Left hindlimb (tissue), 1 donor: ENCODE measurements at regions not wholly inside any gene's neighbourhood (a gene's known extent, or its start where the extent isn't known, plus 50 kb on each side); places are given as distances from the start of the nearest gene placed in this dataset.
A peak's percentile ranks its signal among the peaks of the same experiment; 100 is the strongest.
"Not testable (repeated sequence)": the region's sequence is repeated elsewhere in the genome, so short reads cannot be mapped to it uniquely, and the experiment has no call there.

Experiments
- DNase-seq: peaks from one replicate; pipeline ENCODE4 v3.0.0-alpha.2; 2018

DNA sequence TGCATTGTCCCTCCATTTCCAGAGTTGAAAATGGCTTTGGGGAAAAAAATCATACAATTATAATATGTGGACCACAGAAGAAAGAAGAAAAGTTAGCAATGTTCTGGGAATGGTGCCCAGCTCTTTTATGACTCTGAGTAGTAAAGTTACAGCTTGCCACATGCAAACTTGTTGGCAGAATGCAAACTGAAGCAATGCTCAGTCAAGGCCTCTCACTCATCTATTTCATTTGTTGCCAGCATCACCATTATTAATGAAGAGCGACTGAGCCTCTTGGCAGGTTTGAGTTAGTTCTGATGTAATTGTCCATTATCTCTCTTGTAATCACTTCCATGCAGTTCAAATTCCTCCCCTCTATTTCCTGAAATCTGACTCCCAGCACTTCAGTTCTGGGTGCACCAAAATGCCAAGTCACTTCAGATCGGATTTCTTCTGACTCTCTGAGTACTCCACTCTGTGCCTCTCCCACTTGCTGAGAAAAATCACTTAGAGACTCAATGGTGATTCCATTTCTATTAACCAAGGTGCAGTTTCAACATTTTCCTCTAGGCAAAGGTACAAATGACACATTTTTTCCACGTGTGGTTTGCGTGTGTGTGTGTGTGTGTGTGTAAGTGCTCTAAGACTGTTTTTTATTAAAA is 154.4 kb upstream of the STMND1 start:
- peak; percentile 67 for DNase-seq

DNA sequence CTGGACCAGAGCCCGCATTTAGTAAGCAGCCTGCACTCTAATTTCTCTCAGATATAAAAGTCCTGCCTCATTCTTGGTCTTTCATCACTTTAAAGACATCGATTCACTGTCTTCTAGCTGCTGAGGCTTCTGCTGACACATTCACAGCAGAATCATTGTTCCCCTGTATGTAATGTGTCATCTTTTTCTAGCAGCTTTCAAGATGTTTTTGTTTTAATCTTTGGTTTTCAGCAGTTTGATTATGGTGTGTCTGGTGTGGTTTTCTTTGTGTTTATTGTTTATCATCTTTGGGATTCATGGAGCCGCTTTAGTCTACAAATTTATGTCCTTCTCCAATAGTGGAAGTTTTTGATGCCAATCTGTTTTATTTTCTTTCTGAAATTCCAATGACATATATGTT is 157.3 kb upstream of the STMND1 start:
- no peak for DNase-seq

DNA sequence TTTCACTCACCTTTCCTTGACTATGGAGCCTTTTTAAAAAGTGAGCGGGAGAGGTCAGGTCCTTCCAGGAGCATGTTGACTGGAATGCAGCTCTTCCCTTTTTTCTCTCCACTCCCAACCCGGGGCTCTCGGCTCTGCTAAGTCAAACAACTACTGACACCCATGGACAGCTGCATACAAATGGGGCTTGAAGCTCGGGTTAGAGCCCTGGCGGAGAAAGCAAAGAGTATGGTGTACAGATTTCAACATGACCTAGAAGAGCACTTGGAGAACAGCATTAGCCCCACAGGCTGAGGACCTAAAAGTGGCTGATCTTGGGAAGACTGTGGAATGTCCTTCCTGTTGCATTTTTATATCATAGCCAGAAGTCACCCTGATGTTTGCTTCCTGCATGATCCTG is 162.0 kb upstream of the STMND1 start:
- no peak for DNase-seq

DNA sequence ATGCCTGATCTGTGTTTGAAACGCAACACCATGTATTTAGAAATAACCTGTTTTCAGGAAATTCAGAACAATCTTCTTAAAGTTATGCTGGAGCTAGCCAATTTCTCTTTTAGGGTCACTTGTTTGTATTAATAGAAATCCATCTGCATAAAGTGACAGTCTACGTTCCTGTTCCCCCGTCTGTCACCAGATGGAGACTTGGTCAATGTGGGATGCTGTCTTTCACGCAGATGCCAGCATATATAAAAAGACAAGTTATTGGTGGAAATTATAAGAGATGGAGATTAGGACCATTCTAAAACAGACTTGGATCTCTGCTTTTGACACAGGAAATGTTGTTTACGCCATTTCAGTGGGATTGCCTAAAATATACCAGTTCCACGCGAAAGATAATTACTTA is 162.5 kb upstream of the STMND1 start:
- DNase-seq, result no peak

DNA sequence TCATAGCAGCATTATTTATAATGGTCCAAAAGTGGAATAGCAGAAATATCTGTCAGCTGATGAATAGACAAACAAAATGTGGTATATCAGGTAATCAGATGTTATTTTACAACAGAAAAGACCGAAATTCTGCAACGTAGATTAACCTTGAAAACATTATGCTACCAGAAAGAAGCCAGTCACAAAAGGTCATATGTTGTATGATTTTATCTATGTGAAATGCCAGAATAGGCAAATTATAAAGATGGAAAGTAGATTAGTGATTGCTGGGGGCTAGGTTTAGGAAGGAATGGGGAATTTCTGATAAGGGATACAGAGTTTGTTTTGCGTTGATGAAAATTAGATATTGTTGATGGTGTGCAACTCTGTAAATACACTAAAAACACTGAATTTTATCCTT is 165.0 kb upstream of the STMND1 start:
- DNase-seq, result no peak

DNA sequence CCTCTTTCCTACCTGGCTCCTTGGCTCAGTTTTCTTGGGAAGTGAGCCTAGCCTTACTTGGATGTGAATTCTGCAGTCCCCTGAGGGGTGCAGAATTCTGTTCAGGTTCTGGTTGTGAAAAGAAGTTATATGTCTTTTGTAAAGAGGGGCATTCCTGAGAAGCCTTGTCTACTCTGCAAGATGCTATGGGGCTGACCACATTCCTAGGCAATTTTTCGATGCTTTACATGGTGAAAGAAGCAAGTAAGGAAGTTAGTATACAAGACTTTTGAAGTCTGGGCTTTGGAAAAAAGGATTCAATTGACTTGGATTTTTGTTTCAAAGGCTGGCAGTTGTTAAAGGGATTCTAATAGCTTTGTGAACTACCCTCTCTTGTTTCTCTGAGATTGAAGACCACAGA is 167.9 kb upstream of the STMND1 start:
- no peak for DNase-seq

DNA sequence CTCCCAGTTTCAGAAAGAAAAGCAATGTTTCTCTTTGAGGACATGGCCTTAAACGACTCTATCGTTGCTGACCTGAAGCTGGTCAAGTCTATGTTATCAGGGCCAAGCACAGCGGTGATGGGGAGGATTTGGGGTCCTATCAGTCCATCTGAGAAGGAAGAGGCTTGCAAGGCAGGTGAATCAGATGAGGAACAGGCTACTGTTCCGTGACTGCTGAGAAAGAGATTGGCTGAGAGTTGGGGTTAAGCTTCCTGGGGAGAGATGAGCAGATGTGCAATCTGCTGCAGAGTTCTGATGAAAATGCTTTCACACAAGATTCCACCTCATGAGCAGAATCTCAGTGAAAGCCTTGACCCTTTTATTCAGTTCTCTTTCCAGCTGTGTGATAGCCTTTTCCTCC is 168.3 kb upstream of the STMND1 start:
- no peak for DNase-seq

DNA sequence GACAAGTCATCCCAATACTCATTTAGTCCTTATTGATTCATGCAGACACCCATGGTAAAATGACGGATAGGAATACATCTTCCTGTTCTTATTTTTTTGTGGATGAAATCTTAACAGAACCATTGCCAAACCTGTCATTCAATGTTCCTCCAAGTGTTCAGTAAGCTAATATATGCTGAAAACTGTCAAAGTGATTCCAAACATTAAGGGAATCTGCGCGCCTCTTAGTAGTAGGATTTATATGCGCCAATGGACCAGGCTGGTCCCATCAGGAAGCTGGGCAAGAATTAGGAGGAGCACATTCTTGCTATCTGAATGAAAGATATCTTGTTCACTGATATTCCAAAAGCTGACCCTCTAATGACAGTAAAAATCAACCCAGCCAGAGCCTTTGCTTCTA is 168.9 kb upstream of the STMND1 start:
- DNase-seq, result no peak

DNA sequence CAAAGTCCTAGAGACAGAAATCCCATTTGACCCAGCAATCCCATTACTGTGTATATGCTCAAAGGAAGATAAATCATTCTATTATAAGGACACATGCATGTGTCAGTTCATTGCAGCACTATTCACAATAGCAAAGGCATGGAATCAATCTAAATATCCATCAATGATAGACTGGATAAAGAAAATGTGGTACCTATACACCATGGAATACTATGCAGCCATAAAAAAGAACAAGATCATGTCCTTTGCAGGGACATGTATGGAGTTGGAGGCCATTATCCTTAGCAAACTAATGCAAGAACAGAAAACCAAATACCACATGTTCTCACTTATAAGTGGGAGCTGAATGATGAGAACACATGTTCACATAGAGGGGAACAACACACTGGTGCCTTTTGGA is 169.8 kb upstream of the ATXN1 start:
- not testable (repeated sequence) for DNase-seq

DNA sequence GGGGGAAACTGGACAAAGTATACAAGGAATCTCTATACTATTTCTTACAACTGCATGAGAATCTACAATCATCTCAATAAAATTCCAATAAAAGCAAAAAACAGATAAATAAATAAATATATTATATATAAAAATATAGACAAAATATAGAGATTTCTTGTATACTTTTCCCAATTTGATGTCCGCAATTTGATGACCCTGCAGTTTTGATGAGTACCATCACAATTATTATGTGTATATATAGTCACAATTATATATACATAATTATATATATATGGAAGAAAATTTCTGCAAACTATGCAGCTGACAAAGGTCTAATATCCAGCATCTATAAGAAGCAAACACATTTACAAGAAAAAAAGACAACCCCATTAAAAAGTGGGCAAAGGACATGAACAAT is 169.2 kb upstream of the ATXN1 start:
- DNase-seq, result no peak

DNA sequence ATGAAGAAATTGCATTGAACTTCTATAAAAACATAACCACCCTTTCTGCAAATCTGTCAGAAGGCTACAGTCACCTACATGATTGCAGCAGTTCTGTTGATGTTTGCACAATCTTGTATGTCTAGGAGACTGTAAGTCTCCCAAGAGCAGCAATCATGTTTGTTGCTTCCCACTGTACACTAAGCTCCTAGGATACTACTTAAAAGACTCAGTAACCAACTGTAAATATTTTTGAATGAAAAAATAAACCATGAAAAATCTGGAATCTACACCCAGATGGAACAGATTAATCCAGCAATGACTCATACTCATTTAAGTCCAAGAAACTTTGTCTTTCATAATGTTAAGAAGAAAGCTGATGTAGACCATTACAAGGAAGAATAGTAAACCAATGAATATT is 168.5 kb upstream of the ATXN1 start:
- DNase-seq, result no peak

DNA sequence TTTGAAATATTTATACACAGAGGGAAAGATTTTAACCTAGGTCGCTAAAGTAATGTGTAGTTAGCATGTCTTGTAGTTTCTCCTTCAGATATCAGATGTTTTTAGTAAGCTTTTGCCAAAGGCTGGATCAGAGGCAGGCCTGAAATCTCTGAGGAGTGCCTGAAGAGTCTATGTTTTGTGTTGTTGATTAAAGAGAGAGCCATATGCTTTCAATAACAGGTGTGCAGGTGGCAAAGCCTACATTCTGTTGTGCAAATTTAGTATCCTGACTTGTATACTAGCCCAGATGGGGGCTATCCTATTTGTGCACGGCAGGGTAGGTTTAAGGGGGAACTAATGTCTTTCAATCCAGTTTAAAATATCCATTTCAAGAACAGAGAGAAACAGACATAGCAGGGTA is 167.1 kb upstream of the ATXN1 start:
- DNase-seq, result no peak

DNA sequence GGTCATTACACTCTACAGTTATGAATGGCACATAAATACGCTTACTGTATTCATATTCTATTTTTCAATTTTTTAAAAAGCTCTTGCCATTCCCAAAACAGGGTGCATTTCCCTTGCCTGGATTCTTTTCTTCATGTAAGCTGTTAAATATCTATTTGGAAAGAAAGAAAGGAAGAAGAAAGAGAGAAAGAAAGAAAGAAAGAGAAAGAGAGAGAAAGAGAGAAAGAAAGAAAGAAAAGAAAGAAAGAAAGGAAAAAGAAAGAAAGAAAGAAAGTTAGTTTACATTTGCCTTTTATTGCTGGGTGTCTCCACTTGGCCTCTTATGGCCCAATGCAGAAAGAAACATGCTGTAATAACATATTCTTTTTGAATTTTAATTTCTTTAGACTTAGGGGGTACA is 165.9 kb upstream of the ATXN1 start:
- DNase-seq, result no peak

DNA sequence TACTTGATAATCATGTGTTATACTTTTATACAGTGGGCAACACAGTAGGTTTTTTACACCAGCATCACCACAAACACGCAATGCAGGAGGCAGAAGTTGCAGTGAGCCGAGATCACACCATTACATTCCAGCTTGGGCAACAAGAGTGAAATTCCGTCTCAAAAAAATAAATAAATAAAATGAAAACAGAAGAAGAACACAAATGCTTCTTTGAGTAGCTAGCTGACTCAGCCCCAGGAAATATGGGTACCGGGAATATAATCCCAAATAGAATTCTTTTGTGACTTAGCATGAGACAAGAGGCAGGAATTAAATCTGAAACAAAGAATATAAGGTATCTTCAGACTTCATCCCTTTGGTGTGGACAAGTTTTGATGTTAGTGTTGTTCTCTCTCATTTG is 164.2 kb upstream of the ATXN1 start:
- DNase-seq, result no peak

DNA sequence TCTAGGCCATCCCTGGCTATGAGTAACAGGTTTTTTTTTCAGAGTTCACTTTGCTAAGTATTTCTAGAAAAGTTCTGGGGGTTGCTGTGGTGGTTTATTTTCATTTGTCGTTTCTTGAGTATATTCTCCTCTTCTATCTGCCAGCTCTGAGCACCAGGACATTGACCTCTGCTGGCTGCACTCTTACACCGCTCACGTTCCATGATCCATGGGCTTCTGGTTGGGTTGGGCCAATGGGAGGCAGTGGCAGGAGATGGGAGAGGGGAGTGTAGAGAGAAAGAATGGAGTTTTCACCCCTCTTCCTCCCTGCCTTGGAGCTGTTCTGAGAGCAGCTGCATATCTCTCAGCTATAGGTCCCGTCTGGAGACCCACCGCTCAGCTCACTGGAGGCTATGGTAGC is 161.0 kb upstream of the ATXN1 start:
- no peak for DNase-seq

DNA sequence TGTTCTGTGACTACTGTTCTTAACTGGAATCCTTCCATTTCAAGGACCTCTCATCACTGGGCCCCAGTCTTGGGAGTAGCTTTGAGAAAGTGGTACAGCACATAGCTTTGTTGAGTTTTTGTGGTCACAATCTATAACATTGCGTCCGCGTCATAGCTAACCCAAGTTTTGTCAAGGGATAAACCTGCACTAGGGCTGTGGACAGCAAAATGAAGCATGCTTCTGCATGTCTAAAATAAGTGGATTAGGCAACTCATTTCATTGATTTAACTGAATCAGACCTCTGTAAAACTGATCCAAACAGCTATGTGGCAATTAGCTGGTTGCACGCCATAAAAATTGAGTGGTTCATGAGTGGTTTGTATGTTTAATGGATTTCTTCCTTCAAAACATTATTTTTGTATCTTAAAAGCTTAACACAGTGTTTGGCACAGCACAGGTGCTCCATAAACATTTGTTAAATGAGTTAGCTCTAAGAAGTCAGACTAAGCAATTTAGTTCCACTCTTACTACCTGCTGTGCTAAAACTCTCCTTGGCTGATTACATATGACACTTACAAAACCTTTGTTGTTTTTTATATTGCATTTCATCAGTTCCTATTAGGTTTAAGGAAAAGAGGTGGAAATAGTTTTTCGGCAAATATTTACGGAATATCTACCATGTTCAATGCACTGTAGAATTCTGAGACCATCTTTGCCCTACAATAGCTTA is 160.3 kb upstream of the ATXN1 start:
- DNase-seq, result no peak

DNA sequence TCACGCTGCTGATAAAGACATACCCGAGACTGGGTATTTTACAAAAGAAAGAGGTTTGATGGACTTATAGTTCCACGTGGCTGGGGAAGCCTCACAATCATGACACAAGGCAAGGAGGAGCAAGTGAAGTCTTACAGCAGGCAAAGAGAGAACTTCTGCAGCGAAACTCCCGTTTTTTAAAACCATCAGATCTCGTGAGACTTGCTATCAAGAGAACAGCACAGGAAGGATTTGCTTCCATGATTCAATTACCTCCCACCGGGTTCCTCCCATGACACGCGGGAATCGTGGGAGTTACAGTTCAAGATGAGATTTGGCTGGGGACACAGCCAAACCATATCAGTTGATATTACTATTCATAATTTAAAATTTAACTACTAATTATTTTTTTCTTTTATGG is 157.3 kb upstream of the ATXN1 start:
- DNase-seq, result no peak

DNA sequence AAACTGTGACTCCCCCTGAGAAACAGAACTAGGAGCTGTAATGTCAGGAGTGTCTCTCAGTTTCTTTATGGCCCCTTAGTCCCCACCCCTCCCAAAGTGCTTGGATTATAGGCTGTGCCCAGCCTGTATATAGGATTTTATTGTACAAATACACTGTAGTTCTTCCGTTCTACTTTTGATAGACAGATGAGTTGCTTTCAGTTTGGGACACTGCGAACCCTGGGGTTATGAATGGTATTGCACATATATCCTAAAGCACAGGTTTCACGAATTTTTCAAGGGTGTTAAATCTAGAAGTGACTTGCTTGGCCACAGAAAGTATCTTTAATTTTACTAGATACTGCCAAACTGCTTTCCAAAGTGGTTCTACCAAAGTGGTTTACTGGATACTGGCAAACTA is 152.9 kb upstream of the ATXN1 start:
- no peak for DNase-seq

DNA sequence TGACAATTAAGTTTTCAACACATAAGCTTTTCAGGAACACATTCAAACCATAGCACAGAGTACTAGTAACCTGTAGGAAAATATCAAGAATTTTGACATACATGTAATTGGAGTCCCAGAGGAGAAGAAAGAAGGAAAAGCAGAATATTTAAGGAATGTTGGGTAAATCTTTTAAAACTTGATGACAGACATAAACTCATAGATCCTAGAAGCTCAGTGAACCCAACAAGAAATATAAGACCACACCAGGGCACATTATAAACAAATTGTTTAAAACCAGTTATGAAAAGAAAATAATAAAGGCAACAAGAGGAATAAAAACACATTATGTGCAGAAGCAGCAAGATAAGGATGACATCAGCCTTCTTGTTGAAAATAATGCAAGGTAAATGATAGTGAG is 151.5 kb upstream of the ATXN1 start:
- no peak for DNase-seq

DNA sequence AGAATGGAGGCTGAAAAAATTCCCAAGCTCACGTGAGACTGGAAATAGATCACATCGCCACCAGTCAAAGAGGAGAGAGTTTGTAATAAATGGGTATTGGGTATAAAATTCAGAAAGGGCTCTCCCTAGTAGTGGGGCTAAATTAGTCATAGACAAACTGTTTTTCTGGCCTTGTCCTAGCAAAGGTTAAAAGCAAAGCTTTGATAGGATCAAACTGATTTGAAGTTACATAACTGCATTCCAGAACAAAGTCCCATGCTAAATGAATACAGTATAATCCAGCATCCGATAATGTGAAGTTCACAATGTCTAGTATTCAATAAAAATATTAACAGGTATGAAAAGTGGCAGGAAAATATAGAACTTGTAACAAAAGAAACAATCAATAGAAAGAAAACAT is 149.8 kb upstream of the ATXN1 start:
- DNase-seq, result no peak

DNA sequence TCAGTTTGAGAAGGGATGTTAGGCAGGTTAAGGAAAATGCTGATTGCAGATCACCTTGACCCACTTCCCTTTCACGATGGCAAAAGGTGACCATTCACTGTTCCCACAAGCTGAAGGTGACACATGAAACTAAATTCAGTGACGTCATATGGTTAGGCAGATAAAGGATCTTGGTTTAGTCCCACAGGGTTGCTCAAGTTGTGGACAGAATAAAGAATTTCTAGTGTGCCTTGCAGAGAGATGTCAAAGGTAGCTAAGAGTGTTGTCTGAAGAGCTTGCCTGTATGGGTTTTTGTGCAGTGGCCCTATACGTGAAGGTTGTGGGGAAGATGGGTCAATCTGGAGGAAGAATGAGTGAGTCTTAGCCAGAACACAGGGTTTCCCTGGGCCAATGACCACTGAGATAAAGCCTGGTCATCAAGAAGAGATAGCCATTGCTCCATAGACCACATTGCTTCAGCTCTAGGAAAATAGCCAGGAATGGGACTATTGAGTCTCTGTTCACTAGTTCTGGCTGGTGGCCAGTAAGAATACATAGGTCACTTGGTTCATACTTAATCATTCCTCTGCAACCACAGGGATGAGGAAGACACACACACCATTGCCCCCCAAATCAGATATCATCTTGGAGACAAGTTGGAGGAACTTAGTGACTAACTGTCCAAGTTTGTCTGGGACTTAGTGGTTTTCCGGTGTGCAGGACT is 148.5 kb upstream of the ATXN1 start:
- DNase-seq, result no peak

DNA sequence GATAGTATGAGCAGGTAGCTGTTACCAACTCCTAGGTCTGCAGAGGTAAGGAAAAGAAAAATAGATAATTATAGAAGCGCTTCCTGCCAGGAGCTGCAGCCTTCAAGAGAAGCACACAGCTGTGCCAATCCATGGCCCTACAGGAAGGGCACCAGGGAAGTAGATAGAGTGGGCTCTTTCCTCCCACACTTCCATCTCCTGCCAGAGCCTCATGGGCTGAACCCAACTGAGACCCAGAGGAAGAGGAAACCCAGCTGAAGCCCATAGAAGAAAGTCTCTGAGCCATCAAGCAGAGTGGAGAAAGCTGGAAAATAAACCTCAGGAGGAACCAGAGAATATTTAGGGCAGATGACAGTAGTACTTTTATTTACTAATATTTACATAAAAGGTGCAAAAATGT is 146.7 kb upstream of the ATXN1 start:
- DNase-seq, result no peak

DNA sequence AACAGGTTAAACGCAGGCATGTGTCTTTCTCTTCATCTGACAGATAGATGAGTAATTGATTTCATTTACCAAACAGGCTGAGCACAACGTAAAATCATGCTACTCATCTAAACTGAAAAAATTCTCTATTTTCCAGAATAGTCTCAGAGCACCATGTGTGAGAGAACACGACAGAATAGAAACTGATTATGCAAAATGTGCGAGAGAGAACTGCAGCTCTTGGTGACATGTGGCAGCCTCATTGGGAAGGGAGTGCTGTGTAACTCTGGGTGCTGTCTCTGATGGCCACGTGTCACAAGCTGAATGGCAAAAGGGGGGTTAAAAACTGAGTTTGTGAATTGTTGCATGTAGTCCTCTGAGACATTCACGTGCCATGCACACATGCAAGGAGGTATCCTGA is 143.7 kb upstream of the ATXN1 start:
- DNase-seq, result no peak

DNA sequence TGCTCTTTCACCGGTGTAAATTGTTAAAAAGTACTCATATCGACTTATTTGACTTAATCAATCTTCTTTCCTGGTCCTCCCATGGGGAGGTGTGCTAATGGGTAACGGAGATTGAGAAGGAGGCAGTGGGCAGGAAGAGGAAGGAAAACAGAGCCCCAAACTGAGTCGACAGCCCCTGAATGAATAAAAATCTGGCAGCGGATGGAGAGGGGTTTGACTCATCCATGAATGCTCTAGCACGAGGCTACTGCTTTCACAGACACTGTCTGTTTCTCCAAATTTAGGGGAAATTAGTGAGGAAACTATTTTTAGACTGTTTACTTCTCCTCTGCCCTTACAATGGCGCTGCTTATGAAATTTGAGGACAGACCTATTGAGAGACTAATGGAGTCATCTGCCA is 142.2 kb upstream of the ATXN1 start:
- DNase-seq, result no peak

DNA sequence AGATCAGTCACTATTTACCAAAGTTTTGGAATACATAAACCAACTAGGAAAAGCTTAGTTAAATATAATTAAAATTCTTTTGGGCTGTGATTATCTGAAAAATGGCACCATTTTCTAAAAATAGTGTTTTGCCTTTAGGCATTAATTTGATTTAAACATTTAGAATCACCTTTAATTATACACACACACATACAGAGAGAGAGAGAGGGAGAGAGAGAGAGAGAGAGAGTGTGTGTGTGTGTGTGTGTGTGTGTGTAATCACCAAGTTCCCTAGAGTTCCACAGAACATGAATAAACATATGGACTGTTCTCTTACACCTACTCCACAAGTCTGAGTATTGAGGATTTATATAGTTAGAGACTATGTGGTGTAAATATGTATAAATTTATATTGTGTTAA is 141.2 kb upstream of the ATXN1 start:
- DNase-seq, result no peak
